CD4-positive, alpha-beta T cell treated with Interleukin-15 for 4 hours (primary cell): ENCODE measurements at regions not wholly inside any gene's neighbourhood (a gene's known extent, or its start where the extent isn't known, plus 50 kb on each side); places are given as distances from the start of the nearest gene placed in this dataset.
"Not testable (repeated sequence)": the region's sequence is repeated elsewhere in the genome, so short reads cannot be mapped to it uniquely, and the experiment has no call there.

Experiments
- DNase-seq: peaks from one replicate; pipeline ENCODE4 v3.0.0-alpha.2; 2020; ENCODE audit warnings: low spot score

GRCh38 chr22:23379540-23380229 is 199.4 kb downstream of the BCR start:
- not testable (repeated sequence) for DNase-seq

- DNase-seq: no peak
These were observed 197.5 kb downstream of the BCR start for GRCh38 chr22:23377767-23378166.

- DNase-seq: peak; percentile 9
These were observed 195.9 kb downstream of the BCR start for GRCh38 chr22:23376256-23376655.

- DNase-seq: no peak
These were observed 194.9 kb downstream of the BCR start for GRCh38 chr22:23375031-23375827.

- no peak for DNase-seq
These were observed 193.3 kb downstream of the BCR start for GRCh38 chr22:23373601-23374000.

GRCh38 chr22:23370251-23370650 is 189.9 kb downstream of the BCR start:
- DNase-seq: no peak

- no peak for DNase-seq
These were observed 188.9 kb downstream of the BCR start for GRCh38 chr22:23369054-23369685.
